ENCODE measurements at regions not wholly inside any gene's neighbourhood (a gene's known extent, or its start where the extent isn't known, plus 50 kb on each side); places are given as distances from the start of the nearest gene placed in this dataset.

- in situ Hi-C loops (cut with MboI; ENCODE audit: low sequenced_read_pairs) = no loop called here
Observed at GRCh38 chr2:164109006-164109405, 373.2 kb upstream of the FIGN start.

- in situ Hi-C loops (cut with MboI; ENCODE audit: low sequenced_read_pairs) = no loop called here
Observed at GRCh38 chr2:164103271-164103670, 367.5 kb upstream of the FIGN start.

GRCh38 chr2:164102366-164102765 lies 366.6 kb upstream of the FIGN start:
- in situ Hi-C loops (cut with MboI; ENCODE audit: low sequenced_read_pairs) = no loop called here

GRCh38 chr2:164091673-164092072 lies 355.9 kb upstream of the FIGN start:
- in situ Hi-C loops (cut with MboI; ENCODE audit: low sequenced_read_pairs) = no loop called here

- in situ Hi-C loops (cut with MboI; ENCODE audit: low sequenced_read_pairs) = no loop called here
Observed at GRCh38 chr2:164090533-164090932, 354.7 kb upstream of the FIGN start.

GRCh38 chr2:164084066-164084465 lies 348.3 kb upstream of the FIGN start:
- in situ Hi-C loops (cut with MboI; ENCODE audit: low sequenced_read_pairs) = no loop called here

- in situ Hi-C loops (cut with MboI; ENCODE audit: low sequenced_read_pairs) = no loop called here
Observed at GRCh38 chr2:164080486-164080885, 344.7 kb upstream of the FIGN start.

GRCh38 chr2:164079258-164079657 lies 343.4 kb upstream of the FIGN start:
- in situ Hi-C loops (cut with MboI; ENCODE audit: low sequenced_read_pairs) = no loop called here

- in situ Hi-C loops (cut with MboI; ENCODE audit: low sequenced_read_pairs) = no loop called here
Observed at GRCh38 chr2:164078421-164078820, 342.6 kb upstream of the FIGN start.

GRCh38 chr2:164073101-164074074 lies 337.6 kb upstream of the FIGN start:
- in situ Hi-C loops (cut with MboI; ENCODE audit: low sequenced_read_pairs) = loop anchor here (25.0 kb wide), 2 partner anchors 736 to 886 kb away; no protein-coding TSS in a partner anchor

- in situ Hi-C loops (cut with MboI; ENCODE audit: low sequenced_read_pairs) = loop anchor here (25.0 kb wide), 2 partner anchors 732 to 882 kb away; no protein-coding TSS in a partner anchor
Observed at GRCh38 chr2:164069540-164069939, 333.7 kb upstream of the FIGN start.

- in situ Hi-C loops (cut with MboI; ENCODE audit: low sequenced_read_pairs) = loop anchor here (25.0 kb wide), 2 partner anchors 731 to 881 kb away; no protein-coding TSS in a partner anchor
Observed at GRCh38 chr2:164068063-164068462, 332.3 kb upstream of the FIGN start.

- in situ Hi-C loops (cut with MboI; ENCODE audit: low sequenced_read_pairs) = loop anchor here (25.0 kb wide), 2 partner anchors 729 to 879 kb away; no protein-coding TSS in a partner anchor
Observed at GRCh38 chr2:164066095-164066494, 330.3 kb upstream of the FIGN start.

GRCh38 chr2:164065038-164065437 lies 329.2 kb upstream of the FIGN start:
- in situ Hi-C loops (cut with MboI; ENCODE audit: low sequenced_read_pairs) = loop anchor here (25.0 kb wide), 2 partner anchors 728 to 878 kb away; no protein-coding TSS in a partner anchor

- in situ Hi-C loops (cut with MboI; ENCODE audit: low sequenced_read_pairs) = loop anchor here (25.0 kb wide), 2 partner anchors 724 to 874 kb away; no protein-coding TSS in a partner anchor
Observed at GRCh38 chr2:164061129-164061746, 325.4 kb upstream of the FIGN start.

GRCh38 chr2:164060031-164060430 lies 324.2 kb upstream of the FIGN start:
- in situ Hi-C loops (cut with MboI; ENCODE audit: low sequenced_read_pairs) = loop anchor here (25.0 kb wide), 2 partner anchors 723 to 873 kb away; no protein-coding TSS in a partner anchor

GRCh38 chr2:164055623-164056022 lies 319.8 kb upstream of the FIGN start:
- in situ Hi-C loops (cut with MboI; ENCODE audit: low sequenced_read_pairs) = loop anchor here (25.0 kb wide), 2 partner anchors 718 to 868 kb away; no protein-coding TSS in a partner anchor

GRCh38 chr2:164054651-164055050 lies 318.8 kb upstream of the FIGN start:
- in situ Hi-C loops (cut with MboI; ENCODE audit: low sequenced_read_pairs) = loop anchor here (25.0 kb wide), 2 partner anchors 717 to 867 kb away; no protein-coding TSS in a partner anchor

GRCh38 chr2:164053021-164053420 lies 317.2 kb upstream of the FIGN start:
- in situ Hi-C loops (cut with MboI; ENCODE audit: low sequenced_read_pairs) = loop anchor here (25.0 kb wide), 2 partner anchors 716 to 866 kb away; no protein-coding TSS in a partner anchor

GRCh38 chr2:164052006-164052405 lies 316.2 kb upstream of the FIGN start:
- in situ Hi-C loops (cut with MboI; ENCODE audit: low sequenced_read_pairs) = loop anchor here (25.0 kb wide), 2 partner anchors 715 to 865 kb away; no protein-coding TSS in a partner anchor

- in situ Hi-C loops (cut with MboI; ENCODE audit: low sequenced_read_pairs) = no loop called here
Observed at GRCh38 chr2:164048729-164049128, 312.9 kb upstream of the FIGN start.
